ENCODE measurements at regions not wholly inside any gene's neighbourhood (a gene's known extent, or its start where the extent isn't known, plus 50 kb on each side); places are given as distances from the start of the nearest gene placed in this dataset.

DNA sequence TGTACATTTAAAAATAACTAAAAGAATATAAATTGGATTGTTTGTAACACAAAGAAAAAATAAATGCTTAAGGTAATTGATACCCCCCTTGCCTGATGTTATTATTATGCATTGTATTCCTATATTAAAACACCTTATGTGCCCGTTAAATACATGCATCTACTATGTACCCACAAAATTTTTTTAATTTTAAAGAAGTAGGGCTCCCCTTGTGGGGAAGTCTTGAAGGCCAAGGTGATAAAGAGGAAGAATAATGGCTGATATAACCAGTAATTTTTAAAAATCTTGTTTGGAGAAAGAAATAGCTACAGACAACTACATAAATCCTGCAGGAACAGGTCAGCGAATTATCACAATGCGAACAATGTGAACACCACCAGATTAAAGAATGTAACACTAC lies 451.7 kb upstream of the ARHGEF26 start:
- Histone ChIP-seq H4K20me1 (ENCODE audit: control insufficient read depth, extremely low read depth, insufficient read depth, low read length) (no peaks in the 10 kb centered on the region), H3K27ac (ENCODE audit: insufficient read depth, low read length) (no peak overlapping the region), H3K4me2 (ENCODE audit: extremely low read depth, insufficient read depth, low read length) (no peak overlapping the region), H3K36me3 (ENCODE audit: control insufficient read depth, insufficient read depth, low read length) (no peaks in the 10 kb centered on the region), H3K27me3 (ENCODE audit: control insufficient read depth, insufficient read depth, low read length) (no peaks in the 10 kb centered on the region), H3K4me1 (ENCODE audit: control insufficient read depth, extremely low read depth, insufficient read depth, low read length) (no peaks in the 10 kb centered on the region), H3K79me2 (ENCODE audit: control insufficient read depth, insufficient read depth, low read length) (no peaks in the 10 kb centered on the region), H3K4me3 (replicated peaks in 1 of 4; ENCODE audit: control extremely low read depth in 1 of 4, insufficient read depth in 1 of 4, low read depth in 3 of 4, low read length in 4 of 4) (no peak overlapping the region), H3K9ac (ENCODE audit: insufficient read depth, low read length) (no peak overlapping the region), H3K9me3 (ENCODE audit: control insufficient read depth, insufficient read depth, low read depth, low read length) (no peaks in the 10 kb centered on the region), H2AFZ (ENCODE audit: low read length) (no peak overlapping the region)
- TF ChIP-seq EZH2 (IDR thresholded peaks at IDR 0.05; ENCODE audit: low read length, missing control alignments), result no peak
- TF ChIP-seq, protein P1, sequence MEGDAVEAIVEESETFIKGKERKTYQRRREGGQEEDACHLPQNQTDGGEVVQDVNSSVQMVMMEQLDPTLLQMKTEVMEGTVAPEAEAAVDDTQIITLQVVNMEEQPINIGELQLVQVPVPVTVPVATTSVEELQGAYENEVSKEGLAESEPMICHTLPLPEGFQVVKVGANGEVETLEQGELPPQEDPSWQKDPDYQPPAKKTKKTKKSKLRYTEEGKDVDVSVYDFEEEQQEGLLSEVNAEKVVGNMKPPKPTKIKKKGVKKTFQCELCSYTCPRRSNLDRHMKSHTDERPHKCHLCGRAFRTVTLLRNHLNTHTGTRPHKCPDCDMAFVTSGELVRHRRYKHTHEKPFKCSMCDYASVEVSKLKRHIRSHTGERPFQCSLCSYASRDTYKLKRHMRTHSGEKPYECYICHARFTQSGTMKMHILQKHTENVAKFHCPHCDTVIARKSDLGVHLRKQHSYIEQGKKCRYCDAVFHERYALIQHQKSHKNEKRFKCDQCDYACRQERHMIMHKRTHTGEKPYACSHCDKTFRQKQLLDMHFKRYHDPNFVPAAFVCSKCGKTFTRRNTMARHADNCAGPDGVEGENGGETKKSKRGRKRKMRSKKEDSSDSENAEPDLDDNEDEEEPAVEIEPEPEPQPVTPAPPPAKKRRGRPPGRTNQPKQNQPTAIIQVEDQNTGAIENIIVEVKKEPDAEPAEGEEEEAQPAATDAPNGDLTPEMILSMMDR (conservative IDR thresholded peaks at IDR 0.05 in 1 of 2, IDR thresholded peaks at IDR 0.05 in 1 of 2; ENCODE audit: low read depth in 1 of 2, low read length in 2 of 2), result peak; percentile 6 to 23
- DNase-seq (ENCODE audit: low read depth in 2 of 2), result no peak

DNA sequence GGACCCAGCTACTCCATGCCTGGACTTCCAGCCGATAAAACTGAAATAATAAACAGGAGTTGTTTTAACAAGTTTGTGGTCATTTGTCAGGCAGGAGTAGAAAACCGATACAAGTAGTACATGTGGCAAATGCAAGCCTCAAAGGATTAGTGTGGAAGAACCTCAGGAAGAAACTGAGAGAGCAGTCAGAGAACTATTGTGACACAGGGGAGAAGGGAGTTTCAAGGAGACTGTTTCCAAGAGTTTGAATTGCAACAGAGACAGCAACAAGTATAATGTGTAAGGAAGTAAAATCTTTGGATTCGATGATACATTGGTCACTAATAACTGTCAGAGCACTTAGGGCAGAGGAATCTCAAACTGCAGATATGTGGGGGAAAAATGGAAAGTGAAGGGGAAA lies 450.6 kb upstream of the ARHGEF26 start:
- Histone ChIP-seq H3K27me3 (ENCODE audit: control insufficient read depth, insufficient read depth, low read length) (no peaks in the 10 kb centered on the region), H3K79me2 (ENCODE audit: control insufficient read depth, insufficient read depth, low read length) (no peaks in the 10 kb centered on the region), H3K4me1 (ENCODE audit: control insufficient read depth, extremely low read depth, insufficient read depth, low read length) (no peaks in the 10 kb centered on the region), H3K27ac (ENCODE audit: insufficient read depth, low read length) (no peak overlapping the region), H3K9ac (ENCODE audit: insufficient read depth, low read length) (no peak overlapping the region), H3K4me3 (replicated peaks in 1 of 4; ENCODE audit: control extremely low read depth in 1 of 4, insufficient read depth in 1 of 4, low read depth in 3 of 4, low read length in 4 of 4) (no peak overlapping the region), H3K4me2 (ENCODE audit: extremely low read depth, insufficient read depth, low read length) (no peak overlapping the region), H2AFZ (ENCODE audit: low read length) (no peak overlapping the region), H4K20me1 (ENCODE audit: control insufficient read depth, extremely low read depth, insufficient read depth, low read length) (no peaks in the 10 kb centered on the region), H3K36me3 (ENCODE audit: control insufficient read depth, insufficient read depth, low read length) (no peaks in the 10 kb centered on the region), H3K9me3 (ENCODE audit: control insufficient read depth, insufficient read depth, low read depth, low read length) (no peaks in the 10 kb centered on the region)
- DNase-seq (ENCODE audit: low read depth in 2 of 2), result no peak
- no peak for TF ChIP-seq EZH2 (IDR thresholded peaks at IDR 0.05; ENCODE audit: low read length, missing control alignments)
- TF ChIP-seq, protein P1 (conservative IDR thresholded peaks at IDR 0.05 in 1 of 2, IDR thresholded peaks at IDR 0.05 in 1 of 2; ENCODE audit: low read depth in 1 of 2, low read length in 2 of 2), result no peak

DNA sequence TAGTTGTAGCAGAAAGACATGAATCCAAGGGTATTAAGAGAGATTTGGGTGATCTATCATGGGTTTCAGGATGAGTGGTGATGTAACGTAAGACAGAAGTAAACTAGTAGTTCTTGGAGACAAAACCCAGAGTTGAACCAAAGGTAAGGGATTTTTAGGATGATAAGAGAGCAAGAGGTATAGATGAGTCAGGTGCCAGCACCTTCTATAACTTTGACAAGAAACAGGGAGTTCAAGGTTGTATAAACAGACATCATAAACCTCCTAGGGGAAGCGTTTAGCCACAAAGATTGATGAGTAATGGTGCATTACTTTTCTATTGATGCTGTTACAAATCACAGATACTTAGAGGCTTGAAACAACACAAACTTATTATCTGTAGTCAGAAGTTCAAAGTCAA lies 447.3 kb upstream of the ARHGEF26 start:
- Histone ChIP-seq H3K9ac (ENCODE audit: insufficient read depth, low read length) (no peak overlapping the region), H3K4me1 (ENCODE audit: control insufficient read depth, extremely low read depth, insufficient read depth, low read length) (no peaks in the 10 kb centered on the region), H3K27me3 (ENCODE audit: control insufficient read depth, insufficient read depth, low read length) (no peaks in the 10 kb centered on the region), H3K27ac (ENCODE audit: insufficient read depth, low read length) (no peak overlapping the region), H3K9me3 (ENCODE audit: control insufficient read depth, insufficient read depth, low read depth, low read length) (no peaks in the 10 kb centered on the region), H3K79me2 (ENCODE audit: control insufficient read depth, insufficient read depth, low read length) (no peaks in the 10 kb centered on the region), H2AFZ (ENCODE audit: low read length) (no peak overlapping the region), H3K4me2 (ENCODE audit: extremely low read depth, insufficient read depth, low read length) (no peak overlapping the region), H3K36me3 (ENCODE audit: control insufficient read depth, insufficient read depth, low read length) (no peaks in the 10 kb centered on the region), H3K4me3 (replicated peaks in 1 of 4; ENCODE audit: control extremely low read depth in 1 of 4, insufficient read depth in 1 of 4, low read depth in 3 of 4, low read length in 4 of 4) (no peak overlapping the region), H4K20me1 (ENCODE audit: control insufficient read depth, extremely low read depth, insufficient read depth, low read length) (no peaks in the 10 kb centered on the region)
- no peak for TF ChIP-seq EZH2 (IDR thresholded peaks at IDR 0.05; ENCODE audit: low read length, missing control alignments)
- TF ChIP-seq, protein P1 (conservative IDR thresholded peaks at IDR 0.05 in 1 of 2, IDR thresholded peaks at IDR 0.05 in 1 of 2; ENCODE audit: low read depth in 1 of 2, low read length in 2 of 2), result no peak
- no peak for DNase-seq (ENCODE audit: low read depth in 2 of 2)

All from fibroblast of lung (primary cell).